ENCODE measurements at regions not wholly inside any gene's neighbourhood (a gene's known extent, or its start where the extent isn't known, plus 50 kb on each side); places are given as distances from the start of the nearest gene placed in this dataset.
"Not testable (repeated sequence)": the region's sequence is repeated elsewhere in the genome, so short reads cannot be mapped to it uniquely, and the experiment has no call there.

DNA sequence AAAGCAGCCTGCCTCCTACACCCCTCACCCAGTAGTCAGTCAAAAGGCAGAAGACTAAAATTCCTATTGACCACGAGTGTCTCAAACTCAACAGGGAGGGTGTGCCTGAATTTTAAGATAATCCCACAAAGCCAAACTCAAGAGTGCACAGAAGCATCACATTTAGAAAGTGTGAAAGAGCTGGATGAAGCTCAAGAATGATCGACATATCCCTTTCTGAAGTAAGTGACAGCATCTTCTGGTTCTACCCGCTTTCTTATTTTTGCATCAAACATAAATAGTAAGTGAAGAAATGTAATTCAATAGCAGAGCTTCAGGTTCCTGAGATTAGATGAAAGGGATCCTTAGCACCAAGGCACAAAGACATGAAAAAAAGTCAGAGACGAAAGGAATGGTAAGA is 64.5 kb upstream of the BACH2 start:
- Histone ChIP-seq H3K27me3 (no peaks in the 10 kb centered on the region), H3K4me3 (no peak overlapping the region), H3K27ac (no peak overlapping the region), H3K36me3 (ENCODE audit: low read depth, missing control alignments) (no peaks in the 10 kb centered on the region), H3K9me3 (no peaks in the 10 kb centered on the region), H3K4me1 (no peaks in the 10 kb centered on the region)
- intact Hi-C loops (cut with DNase I; ENCODE audit: low total_unique reads): no loop called here
- DNase-seq: no peak
- WGBS, 2 donors: 85 to 90% methylated on average over 4 of the region's 4 CpGs
- TF ChIP-seq CTCF (IDR thresholded peaks at IDR 0.05) (no peak), POLR2A (IDR thresholded peaks at IDR 0.05) (no peak)

GRCh38 chr6:90358036-90358770 is 61.6 kb upstream of the BACH2 start:
- 90 to 93% methylated on average over 11 of the region's 11 CpGs for WGBS, 2 donors
- intact Hi-C loops (cut with DNase I; ENCODE audit: low total_unique reads); DNase-seq: not testable (repeated sequence)

DNA sequence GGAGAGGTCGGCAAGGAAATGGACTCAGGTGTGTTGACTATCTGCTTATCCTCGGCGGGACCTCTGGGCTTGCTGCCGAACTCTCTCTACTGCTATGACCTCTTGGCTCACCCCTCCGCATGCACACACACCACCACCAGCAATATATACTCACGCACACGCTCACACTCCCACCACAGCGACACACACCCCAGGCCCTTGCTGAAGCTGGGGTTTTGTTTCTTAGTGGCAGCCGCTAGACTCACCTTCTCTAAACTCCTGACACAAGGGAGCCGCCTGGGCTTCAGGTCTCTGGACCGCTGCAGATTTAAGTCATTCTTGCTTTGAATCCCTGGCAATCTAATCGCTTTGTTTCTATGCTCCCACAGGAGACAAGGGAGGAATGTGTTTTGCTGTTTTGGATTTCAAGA is 59.4 kb upstream of the BACH2 start:
- peak; percentile 19 for DNase-seq
- 13 to 20% methylated on average over 12 of the region's 12 CpGs for WGBS, 2 donors
- Histone ChIP-seq H3K27ac (peak overlapping the region in 1 of 2 donors; percentile 15), H3K4me3 (no peak overlapping the region), H3K9me3 (no peaks in the 10 kb centered on the region), H3K27me3 (no peaks in the 10 kb centered on the region), H3K4me1 (no peaks in the 10 kb centered on the region), H3K36me3 (ENCODE audit: low read depth, missing control alignments) (no peaks in the 10 kb centered on the region)
- TF ChIP-seq POLR2A (IDR thresholded peaks at IDR 0.05): no peak
- TF ChIP-seq CTCF (IDR thresholded peaks at IDR 0.05): no peak
- intact Hi-C loops (cut with DNase I; ENCODE audit: low total_unique reads): no loop called here

More at GRCh38 chr6:90358036-90358770, 61.6 kb upstream of the BACH2 start:
- H3K36me3 ChIP-seq (ENCODE audit: low read depth, missing control alignments); H3K9me3 ChIP-seq; H3K4me1 ChIP-seq; H3K27me3 ChIP-seq; H3K4me3 ChIP-seq; H3K27ac ChIP-seq: not testable (repeated sequence)

GRCh38 chr6:90354961-90355360 is 58.3 kb upstream of the BACH2 start:
- no peak for TF ChIP-seq CTCF (IDR thresholded peaks at IDR 0.05)
- no peak for TF ChIP-seq POLR2A (IDR thresholded peaks at IDR 0.05)
- Histone ChIP-seq H3K4me3 (no peak overlapping the region), H3K36me3 (ENCODE audit: low read depth, missing control alignments) (no peaks in the 10 kb centered on the region), H3K9me3 (no peaks in the 10 kb centered on the region), H3K4me1 (no peaks in the 10 kb centered on the region), H3K27ac (no peak overlapping the region), H3K27me3 (no peaks in the 10 kb centered on the region)
- DNase-seq: no peak
- intact Hi-C loops (cut with DNase I; ENCODE audit: low total_unique reads): no loop called here

DNA sequence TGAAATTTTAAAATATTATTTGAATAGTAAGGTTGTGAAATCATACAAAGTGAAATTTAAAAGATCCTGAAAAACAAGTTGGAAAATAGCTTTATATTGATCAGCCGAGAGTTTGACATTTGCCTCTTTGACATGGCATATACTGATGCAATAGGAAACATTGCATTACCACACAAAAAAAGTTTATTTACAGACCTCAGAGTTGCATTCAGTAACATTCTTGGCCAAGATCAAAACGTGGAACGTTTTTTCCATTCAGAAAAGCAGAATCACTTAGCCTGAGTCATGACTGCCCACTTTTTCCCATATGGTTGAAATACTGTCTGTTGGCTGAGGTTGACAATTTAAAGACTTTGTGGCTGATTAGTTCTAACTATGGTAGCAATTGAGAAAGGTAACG is 55.1 kb upstream of the BACH2 start:
- 50 to 52% methylated on average over 4 of the region's 4 CpGs for WGBS, 2 donors
- TF ChIP-seq POLR2A (IDR thresholded peaks at IDR 0.05) (no peak), CTCF (IDR thresholded peaks at IDR 0.05) (no peak)
- Histone ChIP-seq H3K9me3 (no peaks in the 10 kb centered on the region), H3K36me3 (ENCODE audit: low read depth, missing control alignments) (no peaks in the 10 kb centered on the region), H3K27ac (no peak overlapping the region), H3K4me3 (no peak overlapping the region), H3K4me1 (no peaks in the 10 kb centered on the region), H3K27me3 (no peaks in the 10 kb centered on the region)
- DNase-seq: no peak
- intact Hi-C loops (cut with DNase I; ENCODE audit: low total_unique reads): no loop called here
